ENCODE measurements at regions not wholly inside any gene's neighbourhood (a gene's known extent, or its start where the extent isn't known, plus 50 kb on each side); places are given as distances from the start of the nearest gene placed in this dataset.
A peak's percentile ranks its signal among the peaks of the same experiment; 100 is the strongest.

DNA sequence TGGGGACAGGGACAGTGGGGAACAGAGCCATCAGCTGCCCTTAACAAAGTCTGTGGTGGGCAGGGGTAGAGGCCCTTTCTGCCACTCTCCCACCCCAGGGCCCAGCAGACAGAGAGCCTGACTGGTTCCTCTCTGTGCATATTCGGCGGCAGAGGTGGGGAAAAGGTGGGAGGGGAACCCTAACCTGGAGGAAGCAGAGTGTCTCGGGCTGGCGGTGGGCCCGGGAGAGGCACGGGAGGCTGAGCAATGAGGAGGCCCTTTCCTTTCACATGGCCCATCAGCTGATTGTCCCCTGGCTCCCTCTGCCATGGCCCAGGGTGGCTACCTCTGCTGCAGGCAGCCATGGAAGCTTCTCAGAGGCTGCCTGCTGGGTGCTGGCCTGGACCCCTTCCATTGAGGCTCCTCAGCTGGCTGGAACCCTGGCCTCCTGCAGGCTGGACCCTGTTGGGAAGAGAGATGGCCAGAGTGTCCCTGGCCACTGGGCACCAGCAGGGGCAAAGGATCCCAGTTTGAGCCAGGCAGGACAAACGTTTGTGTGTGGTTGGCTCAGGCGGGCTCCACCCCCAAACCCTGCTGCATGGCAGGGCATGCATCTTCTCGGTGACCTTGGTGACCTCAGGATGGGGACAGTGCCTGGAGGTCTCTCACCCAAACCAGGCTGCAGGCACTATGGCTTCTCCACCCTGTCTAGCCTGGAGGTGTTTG lies 202.8 kb upstream of the ZNF536 start:
- DNase-seq = peak; percentile 14

DNA sequence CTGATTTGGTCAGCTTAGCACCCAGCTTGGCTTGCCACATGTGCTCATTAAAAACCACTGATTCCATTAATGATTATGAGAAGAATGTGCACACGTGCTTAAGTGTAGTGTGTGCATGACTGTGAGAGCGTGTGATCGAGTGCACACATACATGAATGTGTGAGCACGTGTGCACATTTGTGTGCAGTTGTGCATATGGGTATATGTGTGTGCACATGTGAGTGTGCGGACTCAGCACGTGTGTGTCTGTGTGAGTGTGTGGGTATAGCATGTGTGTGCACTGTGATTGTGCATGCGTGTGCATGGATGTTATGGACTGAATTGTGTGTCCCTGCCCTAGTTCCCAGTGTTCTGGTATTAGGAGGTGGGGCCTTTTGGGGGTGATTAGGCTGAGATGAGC lies 202.1 kb upstream of the ZNF536 start:
- no peak for DNase-seq
- H3K4me3 ChIP-seq (ENCODE audit: insufficient read depth, low read depth, low read length) = no peak overlapping the region
- no peaks in the 10 kb centered on the region for H3K36me3 ChIP-seq (replicated peaks; ENCODE audit: control insufficient read depth, insufficient read depth, low read length)
- H3K27me3 ChIP-seq (ENCODE audit: control insufficient read depth, insufficient read depth, low read length) = no peaks in the 10 kb centered on the region

More for the DNA sequence above, 202.8 kb upstream of the ZNF536 start:
- Histone ChIP-seq H3K36me3 (replicated peaks; ENCODE audit: control insufficient read depth, insufficient read depth, low read length) (no peaks in the 10 kb centered on the region), H3K4me3 (ENCODE audit: insufficient read depth, low read depth, low read length) (no peak overlapping the region), H3K27me3 (ENCODE audit: control insufficient read depth, insufficient read depth, low read length) (no peaks in the 10 kb centered on the region)

DNA sequence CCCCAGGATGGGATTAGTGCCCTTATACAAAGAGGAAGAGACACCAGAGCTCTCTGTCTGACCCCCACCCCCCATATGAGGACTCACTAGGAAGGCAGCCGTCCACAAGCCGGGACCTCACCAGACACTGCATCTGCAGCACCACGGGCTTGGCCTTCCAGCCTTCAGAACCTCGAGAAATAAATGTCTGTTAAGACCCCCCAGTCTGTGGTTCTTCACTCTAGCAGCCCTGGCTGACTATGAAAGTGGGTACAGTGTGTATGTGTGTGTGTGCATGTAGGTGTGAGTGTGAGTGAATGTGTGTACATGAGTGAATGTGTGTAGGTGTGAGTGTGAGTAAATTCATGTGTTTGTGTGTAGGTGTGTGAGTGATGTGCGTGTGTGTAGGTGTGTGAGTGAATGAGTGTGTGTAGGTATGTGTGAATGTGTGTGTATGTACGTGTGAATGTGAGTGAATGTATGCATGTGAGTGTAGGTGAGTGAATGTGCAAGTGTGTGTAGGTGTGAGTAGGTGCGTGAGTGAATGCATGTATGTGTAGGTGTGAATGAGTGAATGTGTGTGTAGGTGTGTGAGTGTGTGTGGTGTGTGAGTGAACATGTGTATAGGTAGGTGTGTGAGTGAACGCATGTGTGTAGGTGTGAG lies 201.6 kb upstream of the ZNF536 start:
- Histone ChIP-seq H3K4me3 (ENCODE audit: insufficient read depth, low read depth, low read length) (no peak overlapping the region), H3K36me3 (replicated peaks; ENCODE audit: control insufficient read depth, insufficient read depth, low read length) (no peaks in the 10 kb centered on the region), H3K27me3 (ENCODE audit: control insufficient read depth, insufficient read depth, low read length) (no peaks in the 10 kb centered on the region)
- no peak for DNase-seq

DNA sequence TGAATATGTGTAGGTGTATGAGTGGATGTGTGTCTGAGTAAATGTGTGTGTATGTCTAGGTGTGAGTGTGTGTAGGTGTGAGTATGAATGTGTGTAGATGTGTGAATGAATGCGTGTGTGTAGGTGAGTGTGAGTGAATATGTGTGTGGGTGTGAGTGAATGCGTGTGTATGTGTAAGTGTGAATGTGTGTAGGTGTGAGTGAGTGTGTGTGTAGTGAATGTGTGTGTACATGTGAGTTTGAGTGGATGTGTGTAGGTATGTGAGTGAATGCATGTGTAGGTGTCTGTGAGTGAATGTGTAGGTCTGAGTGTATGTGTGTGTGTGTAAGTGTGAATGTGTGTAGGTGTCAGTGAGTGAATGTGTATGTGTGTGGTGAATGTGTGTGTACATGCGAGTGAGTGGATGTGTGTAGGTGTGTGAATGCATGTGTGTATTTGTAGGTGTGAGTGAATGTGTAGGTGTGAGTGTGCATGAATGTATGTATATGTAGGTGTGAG lies 201.0 kb upstream of the ZNF536 start:
- no peak for DNase-seq
- no peaks in the 10 kb centered on the region for H3K27me3 ChIP-seq (ENCODE audit: control insufficient read depth, insufficient read depth, low read length)
- no peak overlapping the region for H3K4me3 ChIP-seq (ENCODE audit: insufficient read depth, low read depth, low read length)
- H3K36me3 ChIP-seq (replicated peaks; ENCODE audit: control insufficient read depth, insufficient read depth, low read length) = no peaks in the 10 kb centered on the region

DNA sequence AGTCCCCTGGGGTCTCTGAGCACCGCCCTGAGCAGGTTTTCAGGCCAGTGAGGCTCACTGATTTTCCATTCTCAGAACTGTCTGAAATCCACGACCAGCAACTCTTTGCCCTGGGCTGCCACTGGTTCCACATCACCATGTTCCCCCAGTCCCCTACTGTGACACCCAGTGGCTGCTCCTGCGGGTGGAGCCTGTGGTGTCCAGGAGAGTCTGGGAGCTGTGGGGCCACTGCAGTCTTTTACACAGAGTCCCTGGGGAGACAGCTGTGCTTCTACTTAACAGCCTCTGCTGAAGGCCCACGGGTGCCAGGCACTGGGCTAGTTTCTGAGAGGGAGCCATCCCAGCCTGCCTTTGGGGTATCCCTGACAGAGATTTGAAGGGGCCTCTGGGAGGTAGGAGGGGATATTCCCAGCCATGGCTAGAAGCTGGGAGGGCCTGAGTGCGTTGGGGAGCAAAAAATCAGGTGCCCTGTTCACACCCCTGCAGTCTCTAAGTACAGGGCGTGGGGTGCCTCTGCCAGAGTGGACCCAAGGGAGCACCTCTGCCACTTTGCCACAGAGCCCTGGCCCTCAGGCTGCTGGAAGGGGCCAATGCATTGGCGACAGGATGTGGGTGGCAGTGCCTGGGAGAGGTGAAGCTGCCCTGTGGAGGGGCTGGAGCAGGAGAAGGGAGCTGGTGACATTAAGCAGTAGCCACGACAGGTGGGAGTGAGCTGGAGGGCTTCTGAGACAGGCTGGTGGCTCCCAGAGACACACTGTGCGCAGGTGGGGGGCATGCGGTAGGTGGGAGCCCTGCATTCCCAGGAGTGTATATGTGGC lies 200.2 kb upstream of the ZNF536 start:
- DNase-seq = no peak
- H3K27me3 ChIP-seq (ENCODE audit: control insufficient read depth, insufficient read depth, low read length) = no peaks in the 10 kb centered on the region
- H3K4me3 ChIP-seq (ENCODE audit: insufficient read depth, low read depth, low read length) = no peak overlapping the region
- no peaks in the 10 kb centered on the region for H3K36me3 ChIP-seq (replicated peaks; ENCODE audit: control insufficient read depth, insufficient read depth, low read length)

DNA sequence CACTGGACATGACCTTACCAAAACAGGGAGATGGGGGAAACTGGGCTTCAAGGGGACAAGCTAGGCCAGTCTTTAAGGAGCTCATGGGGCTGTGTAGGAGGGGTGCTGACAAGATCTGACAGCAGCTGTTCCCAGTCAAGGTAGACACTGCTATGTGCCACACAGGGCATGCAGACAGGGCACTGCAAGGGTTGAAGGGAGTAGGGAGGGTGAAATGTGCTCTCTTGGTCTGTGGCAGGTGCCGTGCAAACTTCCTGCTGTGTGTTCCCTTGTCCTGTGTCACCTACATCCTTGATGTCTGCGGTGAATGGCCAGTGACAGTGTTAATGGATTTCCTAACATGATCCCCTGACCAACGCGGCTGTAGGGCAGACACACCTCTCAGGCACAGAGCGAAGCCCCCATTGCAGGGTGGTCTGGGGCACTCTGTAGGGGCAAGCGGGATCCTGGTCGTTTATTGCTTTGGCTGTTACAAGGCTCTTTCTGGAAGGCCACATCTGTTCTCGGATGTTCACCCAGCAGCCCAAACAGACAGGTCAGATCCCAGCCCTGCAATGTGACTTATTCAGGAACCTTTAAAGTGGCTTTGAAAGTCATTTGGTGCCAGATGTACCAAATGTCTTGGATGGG lies 199.5 kb upstream of the ZNF536 start:
- Histone ChIP-seq H3K4me3 (ENCODE audit: insufficient read depth, low read depth, low read length) (no peak overlapping the region), H3K27me3 (ENCODE audit: control insufficient read depth, insufficient read depth, low read length) (no peaks in the 10 kb centered on the region)
- DNase-seq = no peak

DNA sequence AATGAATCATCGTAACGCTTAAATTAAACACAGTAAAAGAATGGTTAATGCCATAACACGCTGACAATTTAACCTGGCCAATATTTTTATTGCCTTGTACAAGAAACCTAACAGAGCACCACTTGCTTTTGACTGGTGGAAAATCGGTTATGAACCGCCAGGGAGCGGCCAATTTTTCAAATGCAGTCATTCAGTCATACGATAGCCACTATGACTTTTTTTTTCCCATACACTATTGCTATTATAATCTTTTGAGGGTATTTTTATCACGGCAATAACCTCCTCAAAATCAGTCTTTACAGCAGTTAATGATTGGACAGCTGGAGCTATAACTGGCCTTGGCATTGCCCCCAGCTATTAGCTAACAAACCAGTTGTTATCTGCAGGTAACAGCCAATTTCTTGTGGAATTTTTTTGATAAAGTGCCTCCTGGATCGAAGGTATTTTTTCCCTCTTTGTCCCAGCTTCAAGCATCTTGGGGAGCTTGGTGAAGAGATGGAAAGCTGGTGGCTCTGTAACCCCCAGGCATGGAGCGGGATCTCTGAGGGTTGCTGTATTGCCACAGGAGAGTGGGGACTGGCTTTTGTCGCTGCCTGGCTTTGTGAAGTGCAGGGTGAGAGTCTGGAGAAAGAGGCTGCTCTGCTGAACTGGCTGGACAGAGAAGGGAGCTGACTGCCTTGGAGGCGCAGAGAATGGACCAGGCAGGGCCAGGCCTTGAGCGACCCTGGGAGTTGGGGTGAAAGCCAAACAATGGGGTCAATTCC lies 198.4 kb upstream of the ZNF536 start:
- no peak overlapping the region for H3K4me3 ChIP-seq (ENCODE audit: insufficient read depth, low read depth, low read length)
- H3K27me3 ChIP-seq (ENCODE audit: control insufficient read depth, insufficient read depth, low read length) = no peaks in the 10 kb centered on the region
- no peak for DNase-seq
- H3K36me3 ChIP-seq (replicated peaks; ENCODE audit: control insufficient read depth, insufficient read depth, low read length) = no peaks in the 10 kb centered on the region

More for the DNA sequence above, 199.5 kb upstream of the ZNF536 start:
- no peaks in the 10 kb centered on the region for H3K36me3 ChIP-seq (replicated peaks; ENCODE audit: control insufficient read depth, insufficient read depth, low read length)

DNA sequence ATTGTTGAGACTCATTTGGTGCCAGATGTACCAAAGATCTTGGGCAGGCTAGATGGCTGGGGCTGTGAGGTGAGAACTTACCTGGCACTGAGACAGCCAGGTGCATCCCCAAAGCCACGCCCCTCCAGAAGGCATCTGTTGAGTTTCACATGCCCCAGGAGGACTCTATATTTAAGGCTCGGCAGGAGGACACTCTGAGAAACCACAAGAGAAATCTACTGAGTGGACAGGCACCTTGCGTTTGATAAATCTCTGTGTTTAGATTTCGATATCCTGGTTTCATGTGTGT lies 197.9 kb upstream of the ZNF536 start:
- Histone ChIP-seq H3K27me3 (ENCODE audit: control insufficient read depth, insufficient read depth, low read length) (no peaks in the 10 kb centered on the region), H3K36me3 (replicated peaks; ENCODE audit: control insufficient read depth, insufficient read depth, low read length) (no peaks in the 10 kb centered on the region), H3K4me3 (ENCODE audit: insufficient read depth, low read depth, low read length) (no peak overlapping the region)
- DNase-seq = no peak

DNA sequence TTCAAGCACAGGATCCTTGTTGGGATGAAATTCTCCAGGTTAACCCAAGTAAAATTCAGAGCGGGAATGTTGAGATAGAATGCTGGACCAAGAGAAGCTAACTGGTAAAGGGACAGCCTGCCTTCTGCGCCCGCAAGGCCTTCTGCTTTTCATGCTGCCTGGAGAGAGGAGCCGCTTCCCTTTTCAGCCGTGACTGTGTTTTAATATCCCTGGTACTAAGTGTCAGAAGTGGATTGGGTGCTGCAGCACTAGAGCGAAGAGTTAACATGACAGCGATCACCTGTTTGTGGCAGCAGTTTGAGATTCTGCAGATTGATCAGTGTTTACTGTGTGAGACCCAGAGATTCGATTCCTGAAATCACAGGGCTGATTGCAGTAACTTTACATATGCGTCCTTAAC lies 197.4 kb upstream of the ZNF536 start:
- Histone ChIP-seq H3K4me3 (ENCODE audit: insufficient read depth, low read depth, low read length) (no peak overlapping the region), H3K36me3 (replicated peaks; ENCODE audit: control insufficient read depth, insufficient read depth, low read length) (no peaks in the 10 kb centered on the region), H3K27me3 (ENCODE audit: control insufficient read depth, insufficient read depth, low read length) (no peaks in the 10 kb centered on the region)
- no peak for DNase-seq

DNA sequence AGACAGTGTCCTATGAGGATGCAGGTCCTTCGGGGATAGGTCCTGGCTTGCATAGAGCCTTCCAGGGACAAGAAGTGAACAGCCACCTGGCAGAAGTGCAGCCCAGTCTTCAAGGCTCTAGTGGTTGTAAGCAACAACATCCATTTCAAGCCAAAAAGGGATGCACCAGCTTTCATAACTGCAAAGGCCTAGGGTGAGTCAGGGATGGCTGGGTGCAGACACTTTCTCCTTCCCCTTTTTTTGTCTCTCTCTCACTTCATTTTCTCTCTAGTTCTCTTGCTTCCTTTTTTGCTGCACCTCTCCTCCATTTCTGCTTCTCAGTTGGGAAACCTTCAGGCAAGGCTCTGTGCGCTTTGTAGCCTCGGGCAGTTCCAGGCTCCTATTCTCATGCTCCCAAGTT lies 196.2 kb upstream of the ZNF536 start:
- no peak overlapping the region for H3K4me3 ChIP-seq (ENCODE audit: insufficient read depth, low read depth, low read length)
- no peaks in the 10 kb centered on the region for H3K27me3 ChIP-seq (ENCODE audit: control insufficient read depth, insufficient read depth, low read length)
- DNase-seq = no peak
- no peaks in the 10 kb centered on the region for H3K36me3 ChIP-seq (replicated peaks; ENCODE audit: control insufficient read depth, insufficient read depth, low read length)

DNA sequence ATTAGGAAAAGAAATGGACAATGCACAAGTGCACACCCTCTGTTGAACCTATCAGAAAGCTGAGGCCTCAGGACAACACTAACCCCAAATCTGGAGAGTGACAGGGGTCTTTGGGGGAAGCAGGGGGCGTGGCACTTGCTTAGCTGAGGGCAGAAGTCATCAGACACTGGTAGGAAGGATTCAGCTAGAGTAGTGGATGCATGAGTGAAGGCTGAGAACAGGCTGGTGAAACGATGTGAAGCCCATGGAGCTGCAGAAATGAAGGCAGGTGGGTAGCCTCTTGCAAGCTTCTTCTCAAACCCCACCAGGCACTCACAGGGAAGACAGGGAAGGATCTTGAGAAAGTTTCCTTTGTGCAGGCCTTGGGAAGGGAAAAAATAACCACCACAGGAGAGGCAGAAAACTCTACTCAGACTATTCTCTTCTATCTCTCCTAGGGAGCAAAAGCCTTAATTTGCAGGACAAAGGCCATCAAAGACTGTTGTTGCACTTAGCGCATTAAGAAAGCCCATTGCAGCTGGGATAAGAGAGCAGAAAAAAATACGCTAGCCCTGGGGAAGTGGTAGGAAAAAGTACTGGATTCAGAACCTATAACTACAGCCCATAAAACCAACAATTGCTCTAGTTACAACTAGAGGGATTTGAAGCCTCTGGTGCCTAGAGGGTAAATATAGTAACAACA lies 193.3 kb upstream of the ZNF536 start:
- Histone ChIP-seq H3K36me3 (replicated peaks; ENCODE audit: control insufficient read depth, insufficient read depth, low read length) (no peaks in the 10 kb centered on the region), H3K27me3 (ENCODE audit: control insufficient read depth, insufficient read depth, low read length) (no peaks in the 10 kb centered on the region), H3K4me3 (ENCODE audit: insufficient read depth, low read depth, low read length) (no peak overlapping the region)
- DNase-seq = peak; percentile 38

DNA sequence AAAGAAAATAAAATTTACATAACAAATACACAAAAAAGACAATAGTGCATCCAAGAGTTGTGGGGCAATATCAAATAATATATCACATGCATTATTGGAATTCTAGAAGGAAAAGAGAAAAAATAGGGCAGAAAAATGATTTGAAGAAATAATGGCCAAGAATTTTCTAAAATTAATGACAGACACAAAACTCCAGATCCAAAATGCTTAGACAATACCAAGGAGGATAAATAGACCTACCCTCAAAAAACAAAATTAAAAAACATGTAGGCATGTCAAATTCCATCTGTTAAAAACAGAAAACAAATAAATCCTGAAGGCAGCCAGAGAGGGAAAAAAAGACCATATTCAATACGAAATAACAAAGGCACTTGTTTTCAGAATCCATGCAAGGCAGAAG lies 191.5 kb upstream of the ZNF536 start:
- Histone ChIP-seq H3K4me3 (ENCODE audit: insufficient read depth, low read depth, low read length) (no peak overlapping the region), H3K27me3 (ENCODE audit: control insufficient read depth, insufficient read depth, low read length) (no peaks in the 10 kb centered on the region), H3K36me3 (replicated peaks; ENCODE audit: control insufficient read depth, insufficient read depth, low read length) (no peaks in the 10 kb centered on the region)
- no peak for DNase-seq

DNA sequence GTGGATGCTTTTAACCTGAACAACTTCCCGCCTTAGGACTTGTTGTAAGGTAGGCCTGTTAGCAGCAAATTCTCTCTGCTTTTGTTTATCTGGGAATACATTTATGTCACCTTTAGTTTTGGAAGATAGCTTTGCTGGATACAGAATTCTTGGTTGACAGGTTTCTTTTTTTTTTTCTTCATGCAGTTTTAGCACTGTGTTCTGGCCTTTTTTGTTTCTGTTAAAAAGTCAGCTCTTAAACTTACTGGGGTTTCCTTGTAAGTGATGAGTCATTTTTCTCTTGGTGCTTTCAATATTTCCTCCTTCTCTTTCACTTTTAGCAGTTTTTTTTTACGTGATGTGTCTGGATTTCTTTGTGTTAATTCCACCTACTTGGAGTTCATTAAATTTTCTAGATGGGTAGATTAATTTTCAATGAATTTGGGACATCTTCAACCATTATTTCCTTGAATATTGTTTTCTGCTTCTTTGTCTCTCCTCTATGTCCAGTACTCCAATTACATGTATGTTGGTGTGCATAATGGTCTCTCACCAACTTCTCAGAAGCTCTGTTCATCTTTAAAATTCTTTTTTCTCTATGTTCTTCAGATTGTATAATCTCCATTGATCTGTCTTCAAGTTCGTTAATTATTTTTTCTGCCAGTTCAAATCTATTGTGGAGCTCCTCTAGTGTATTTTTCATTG lies 188.2 kb upstream of the ZNF536 start:
- no peaks in the 10 kb centered on the region for H3K36me3 ChIP-seq (replicated peaks; ENCODE audit: control insufficient read depth, insufficient read depth, low read length)
- no peak for DNase-seq
- no peak overlapping the region for H3K4me3 ChIP-seq (ENCODE audit: insufficient read depth, low read depth, low read length)
- H3K27me3 ChIP-seq (ENCODE audit: control insufficient read depth, insufficient read depth, low read length) = no peaks in the 10 kb centered on the region
